Thyroid gland (tissue), 4 donors: ENCODE measurements at regions not wholly inside any gene's neighbourhood (a gene's known extent, or its start where the extent isn't known, plus 50 kb on each side); places are given as distances from the start of the nearest gene placed in this dataset.

Source experiments
- CTCF ChIP-seq, 6 experiments: fragments of 200-600 bp in 3 of 6; fragments of 450-650 bp in 3 of 6; sonication (generic) in 3 of 6; IDR thresholded peaks; one replicate each; pipeline ENCODE4 v1.5.1; 2016 to 2019; ENCODE audit warnings: antibody characterized with exemption in 6 of 6, mild to moderate bottlenecking in 2 of 6, inconsistent platforms in 1 of 6, moderate library complexity in 1 of 6
- POLR2A ChIP-seq, 2 donors: fragments of 450-650 bp; IDR thresholded peaks; one replicate each; pipeline ENCODE4 v1.6.1; 2017; ENCODE audit warnings: antibody characterized with exemption in 2 of 2, mild to moderate bottlenecking in 2 of 2, moderate library complexity in 1 of 2

GRCh38 chr20:24816431-24816830 lies 132.6 kb upstream of the CST7 start:
- TF ChIP-seq CTCF (IDR thresholded peaks at IDR 0.05) = no peak
- TF ChIP-seq POLR2A (IDR thresholded peaks at IDR 0.05) = no peak
